ENCODE measurements at regions not wholly inside any gene's neighbourhood (a gene's known extent, or its start where the extent isn't known, plus 50 kb on each side); places are given as distances from the start of the nearest gene placed in this dataset.

DNA sequence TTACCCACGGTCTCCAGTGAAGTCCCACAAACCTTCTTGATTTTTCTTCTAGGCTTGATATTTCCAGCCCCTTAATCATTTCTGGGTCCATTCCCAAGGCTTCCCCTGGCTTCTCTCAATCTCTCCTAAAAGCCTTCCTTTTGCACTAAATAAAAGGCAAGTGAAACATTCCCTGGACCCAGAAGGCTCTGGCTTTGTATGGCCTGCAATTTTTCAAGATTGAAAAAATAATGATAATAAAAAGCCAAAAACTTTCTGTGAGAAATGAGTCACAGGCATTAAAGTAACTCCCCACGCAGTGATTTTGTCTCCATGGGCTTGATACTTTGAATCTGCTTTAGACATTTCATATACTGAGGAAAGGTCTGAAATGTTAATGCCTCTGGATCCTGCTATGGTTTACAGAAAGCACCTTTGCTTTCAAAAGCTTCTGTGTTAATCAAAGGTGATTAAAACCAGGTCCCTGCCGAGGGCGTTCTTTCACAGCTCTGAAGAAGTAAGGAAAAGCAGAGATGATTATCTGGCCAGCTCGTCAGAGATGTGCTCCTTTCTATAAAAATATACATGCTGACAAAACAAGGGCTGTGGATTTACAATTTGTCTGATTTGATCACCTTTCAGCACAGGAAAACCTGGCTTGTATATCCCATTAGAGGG is 118.9 kb upstream of the TMEM72 start:
- no peak overlapping the region for H3K27ac ChIP-seq
- DNase-seq: no peak
- no peaks in the 10 kb centered on the region for H3K4me1 ChIP-seq
- no peaks in the 10 kb centered on the region for H3K36me3 ChIP-seq
- H3K4me3 ChIP-seq: no peak overlapping the region
- no peak for TF ChIP-seq POLR2AphosphoS5 (IDR thresholded peaks at IDR 0.05)
- TF ChIP-seq POLR2A (IDR thresholded peaks at IDR 0.05): no peak
- no peak for TF ChIP-seq CTCF (IDR thresholded peaks at IDR 0.05 in 8 of 11, conservative IDR thresholded peaks at IDR 0.05 in 3 of 11)
- H3K27me3 ChIP-seq (replicated peaks in 1 of 7): peaks cover 0 to 5% (median 0%) of the 10 kb centered on the region in 7 donors
- 58 to 80% (median 74%) methylated on average over 5 of the region's 5 CpGs for WGBS, 5 donors
- no peaks in the 10 kb centered on the region for H3K9me3 ChIP-seq
- intact Hi-C loops (cut with DNase I; ENCODE audit: low total_unique reads): no loop called here

DNA sequence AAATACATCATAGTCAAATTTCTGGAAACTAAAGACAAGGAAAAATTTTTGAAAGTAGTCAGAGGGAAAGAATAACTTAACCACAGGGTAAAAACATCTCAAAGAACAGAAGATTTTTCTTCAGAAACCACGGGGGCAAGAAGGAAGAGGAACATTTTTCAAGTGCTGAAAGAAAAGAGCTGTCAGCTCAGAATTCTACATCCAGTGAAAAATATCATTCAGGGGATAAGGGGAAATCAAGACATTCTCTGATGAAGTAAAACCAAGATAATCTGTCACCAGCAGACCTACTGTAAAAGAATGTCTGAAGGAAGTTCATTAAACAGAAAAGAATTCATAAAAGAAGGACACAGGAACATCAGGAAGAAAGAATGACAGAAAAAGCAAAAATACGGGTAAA is 111.2 kb upstream of the TMEM72 start:
- no peak for TF ChIP-seq POLR2AphosphoS5 (IDR thresholded peaks at IDR 0.05)
- no peak for TF ChIP-seq CTCF (IDR thresholded peaks at IDR 0.05 in 8 of 11, conservative IDR thresholded peaks at IDR 0.05 in 3 of 11)
- TF ChIP-seq POLR2A (IDR thresholded peaks at IDR 0.05): no peak
- Histone ChIP-seq H3K27me3 (replicated peaks in 1 of 7) (peaks cover 0 to 13% (median 0%) of the 10 kb centered on the region in 7 donors), H3K9me3 (no peaks in the 10 kb centered on the region), H3K36me3 (no peaks in the 10 kb centered on the region), H3K4me1 (no peaks in the 10 kb centered on the region), H3K27ac (no peak overlapping the region), H3K4me3 (no peak overlapping the region)
- DNase-seq: no peak
- 24 to 35% (median 28%) methylated on average over 2 of the region's 2 CpGs for WGBS, 5 donors
- intact Hi-C loops (cut with DNase I; ENCODE audit: low total_unique reads): no loop called here

GRCh38 chr10:44801383-44802327 is 109.5 kb upstream of the TMEM72 start:
- no peak for DNase-seq
- TF ChIP-seq CTCF (IDR thresholded peaks at IDR 0.05 in 8 of 11, conservative IDR thresholded peaks at IDR 0.05 in 3 of 11): no peak
- TF ChIP-seq POLR2AphosphoS5 (IDR thresholded peaks at IDR 0.05): peak; percentile 48 to 60 (median 58)
- no peak for TF ChIP-seq POLR2A (IDR thresholded peaks at IDR 0.05)
- H3K27ac ChIP-seq: no peak overlapping the region
- no peak overlapping the region for H3K4me3 ChIP-seq
- 64 to 78% (median 76%) methylated on average over 6 of the region's 6 CpGs for WGBS, 5 donors
- no peaks in the 10 kb centered on the region for H3K9me3 ChIP-seq
- no peaks in the 10 kb centered on the region for H3K4me1 ChIP-seq
- no peaks in the 10 kb centered on the region for H3K36me3 ChIP-seq
- intact Hi-C loops (cut with DNase I; ENCODE audit: low total_unique reads): no loop called here
- H3K27me3 ChIP-seq (replicated peaks in 1 of 7): peaks cover 0 to 15% (median 0%) of the 10 kb centered on the region in 7 donors

DNA sequence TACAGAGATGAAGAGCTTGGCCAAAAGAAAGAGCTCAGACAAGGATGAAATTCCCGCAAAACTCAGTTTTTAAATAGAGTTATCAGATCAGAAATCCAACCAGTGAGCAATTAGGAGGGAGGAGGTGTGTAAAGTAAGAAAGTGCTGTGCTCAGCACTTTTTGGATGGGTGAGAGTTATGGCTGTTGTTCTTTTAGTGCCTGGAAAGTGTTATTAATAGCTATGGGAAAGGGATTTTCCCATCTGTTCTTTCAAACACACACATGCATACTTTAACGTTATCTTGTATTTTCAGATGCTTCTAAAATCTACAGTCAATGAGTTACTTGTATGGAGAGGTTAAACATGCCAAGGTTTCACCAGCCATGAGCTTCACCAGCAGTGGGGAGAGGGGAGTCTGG is 107.3 kb upstream of the TMEM72 start:
- DNase-seq: no peak
- Histone ChIP-seq H3K4me1 (no peaks in the 10 kb centered on the region), H3K4me3 (no peak overlapping the region), H3K36me3 (no peaks in the 10 kb centered on the region), H3K27ac (no peak overlapping the region), H3K27me3 (replicated peaks in 1 of 7) (peaks cover 0 to 15% (median 0%) of the 10 kb centered on the region in 7 donors), H3K9me3 (no peaks in the 10 kb centered on the region)
- 74 to 86% (median 81%) methylated on average over 2 of the region's 2 CpGs for WGBS, 5 donors
- intact Hi-C loops (cut with DNase I; ENCODE audit: low total_unique reads): no loop called here
- TF ChIP-seq POLR2A (IDR thresholded peaks at IDR 0.05) (no peak), POLR2AphosphoS5 (IDR thresholded peaks at IDR 0.05) (no peak), CTCF (IDR thresholded peaks at IDR 0.05 in 8 of 11, conservative IDR thresholded peaks at IDR 0.05 in 3 of 11) (no peak)

All from spleen (tissue), 11 donors.